Choroid plexus epithelial cell (primary cell): ENCODE measurements at regions not wholly inside any gene's neighbourhood (a gene's known extent, or its start where the extent isn't known, plus 50 kb on each side); places are given as distances from the start of the nearest gene placed in this dataset.

Experiments
- DNase-seq: peaks from one replicate; pipeline ENCODE4 v3.0.0-alpha.2; 2010; ENCODE audit warnings: low read depth
- H3K4me3 ChIP-seq: 2 replicates; pipeline ENCODE4 v1.5.1; 2011; ENCODE audit warnings: low read depth, mild to moderate bottlenecking, control low read depth, low read length, moderate library complexity
- TF ChIP-seq, protein P1 (sequence below): conservative IDR thresholded peaks from 2 replicates; pipeline ENCODE4 v1.5.1; 2011; ENCODE audit warnings: low read depth, mild to moderate bottlenecking, control low read depth, inconsistent platforms, low read length, moderate library complexity

DNA sequence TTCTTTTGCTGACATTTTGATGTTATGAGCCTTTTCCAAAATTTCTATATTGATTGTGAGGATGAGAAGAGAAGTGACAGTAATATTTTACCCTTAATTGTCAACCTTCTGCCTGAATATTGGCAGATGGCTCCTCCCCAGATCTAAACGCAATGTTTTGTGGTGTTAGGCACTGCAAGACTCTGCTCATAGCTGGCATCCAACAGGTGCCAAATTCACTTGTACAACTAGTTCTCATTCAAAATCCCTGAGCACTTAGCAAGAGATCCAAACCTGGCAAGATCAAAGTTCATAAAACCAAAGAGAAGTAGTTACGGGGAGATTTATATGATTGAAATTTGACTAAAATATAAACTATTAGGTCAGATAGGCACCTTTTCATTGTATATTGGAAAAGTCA is 901.7 kb upstream of the INTU start:
- DNase-seq: no peak
- H3K4me3 ChIP-seq: no peak overlapping the region
- TF ChIP-seq, protein P1, sequence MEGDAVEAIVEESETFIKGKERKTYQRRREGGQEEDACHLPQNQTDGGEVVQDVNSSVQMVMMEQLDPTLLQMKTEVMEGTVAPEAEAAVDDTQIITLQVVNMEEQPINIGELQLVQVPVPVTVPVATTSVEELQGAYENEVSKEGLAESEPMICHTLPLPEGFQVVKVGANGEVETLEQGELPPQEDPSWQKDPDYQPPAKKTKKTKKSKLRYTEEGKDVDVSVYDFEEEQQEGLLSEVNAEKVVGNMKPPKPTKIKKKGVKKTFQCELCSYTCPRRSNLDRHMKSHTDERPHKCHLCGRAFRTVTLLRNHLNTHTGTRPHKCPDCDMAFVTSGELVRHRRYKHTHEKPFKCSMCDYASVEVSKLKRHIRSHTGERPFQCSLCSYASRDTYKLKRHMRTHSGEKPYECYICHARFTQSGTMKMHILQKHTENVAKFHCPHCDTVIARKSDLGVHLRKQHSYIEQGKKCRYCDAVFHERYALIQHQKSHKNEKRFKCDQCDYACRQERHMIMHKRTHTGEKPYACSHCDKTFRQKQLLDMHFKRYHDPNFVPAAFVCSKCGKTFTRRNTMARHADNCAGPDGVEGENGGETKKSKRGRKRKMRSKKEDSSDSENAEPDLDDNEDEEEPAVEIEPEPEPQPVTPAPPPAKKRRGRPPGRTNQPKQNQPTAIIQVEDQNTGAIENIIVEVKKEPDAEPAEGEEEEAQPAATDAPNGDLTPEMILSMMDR: no peak

GRCh38 chr4:126733301-126733700 is 899.5 kb upstream of the INTU start:
- peak; percentile 35 for DNase-seq
- TF ChIP-seq, protein P1: no peak
- H3K4me3 ChIP-seq: no peak overlapping the region

DNA sequence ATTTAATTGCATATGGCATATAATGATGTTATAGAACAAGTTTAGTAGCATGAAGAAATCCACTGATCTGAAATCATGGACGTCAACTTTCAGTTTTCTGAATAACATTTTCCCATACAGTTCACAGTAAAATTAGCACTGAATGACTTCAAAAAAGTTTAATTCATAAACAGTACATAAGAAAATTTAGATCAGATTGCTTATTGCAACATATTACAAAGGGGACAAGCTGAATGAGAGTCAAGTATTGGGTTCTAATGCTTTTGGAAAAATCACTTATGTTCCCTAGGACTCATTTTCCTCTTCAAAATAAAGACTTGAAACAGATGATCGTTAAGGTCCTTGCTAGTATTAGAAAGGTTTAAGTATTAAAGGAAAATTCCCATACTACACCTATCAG is 898.3 kb upstream of the INTU start:
- TF ChIP-seq, protein P1: no peak
- DNase-seq: no peak
- H3K4me3 ChIP-seq: no peak overlapping the region

DNA sequence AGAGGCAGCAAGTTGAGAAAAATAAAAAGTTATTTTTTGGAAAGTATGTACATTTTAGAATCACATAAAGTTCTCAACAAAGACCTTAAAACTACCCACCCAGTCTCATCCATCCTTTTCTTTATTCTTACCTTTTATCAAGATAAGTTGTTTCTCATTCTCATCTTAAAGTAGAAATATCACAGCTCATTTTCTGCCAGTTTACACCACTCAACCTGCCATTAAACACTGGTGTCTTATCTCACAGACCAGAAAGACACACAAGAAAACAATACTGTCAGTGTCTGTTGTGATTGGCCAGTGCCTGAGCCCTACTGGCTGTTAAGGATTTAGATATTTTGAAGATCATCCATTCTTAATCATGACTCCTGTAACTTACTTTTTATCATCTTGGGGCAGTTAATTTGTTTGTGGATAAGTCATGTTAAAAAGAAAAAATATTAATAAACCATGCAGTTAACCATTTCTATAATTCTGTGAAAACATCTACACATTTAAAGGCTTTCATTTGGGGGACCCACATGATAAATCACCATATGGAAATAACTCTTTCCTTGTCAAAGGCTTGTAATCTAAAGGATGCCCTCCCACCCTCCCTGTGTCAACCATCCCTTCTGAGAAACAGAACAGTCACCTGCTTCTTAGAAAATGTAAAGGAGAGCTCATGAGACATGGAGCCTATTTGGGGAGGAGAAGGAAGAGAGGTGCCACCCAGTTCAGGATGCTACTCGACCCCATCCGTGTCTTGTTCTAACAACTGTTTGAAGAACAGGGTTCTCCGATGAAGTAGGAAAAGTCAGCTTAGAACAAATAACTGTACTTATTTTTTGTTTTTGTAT is 897.2 kb upstream of the INTU start:
- no peak overlapping the region for H3K4me3 ChIP-seq
- TF ChIP-seq, protein P1: no peak
- no peak for DNase-seq

DNA sequence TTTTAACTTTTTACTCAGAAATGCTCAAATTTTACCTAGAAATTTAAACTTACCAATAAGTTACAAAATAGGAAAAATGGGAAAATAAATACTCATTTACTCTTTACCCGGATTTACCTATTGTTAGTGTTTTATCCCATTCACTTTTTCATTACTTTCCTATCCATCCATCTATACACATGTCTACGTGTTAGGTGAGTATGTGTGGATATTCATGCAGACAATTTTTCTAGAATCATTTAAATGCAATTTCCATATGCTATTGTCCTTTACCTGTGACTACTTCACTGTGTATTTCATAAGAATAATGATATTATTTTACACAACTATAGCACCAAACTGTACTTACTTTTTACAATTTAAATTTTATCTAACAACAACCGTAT is 896.6 kb upstream of the INTU start:
- H3K4me3 ChIP-seq: no peak overlapping the region
- DNase-seq: no peak
- TF ChIP-seq, protein P1: no peak

DNA sequence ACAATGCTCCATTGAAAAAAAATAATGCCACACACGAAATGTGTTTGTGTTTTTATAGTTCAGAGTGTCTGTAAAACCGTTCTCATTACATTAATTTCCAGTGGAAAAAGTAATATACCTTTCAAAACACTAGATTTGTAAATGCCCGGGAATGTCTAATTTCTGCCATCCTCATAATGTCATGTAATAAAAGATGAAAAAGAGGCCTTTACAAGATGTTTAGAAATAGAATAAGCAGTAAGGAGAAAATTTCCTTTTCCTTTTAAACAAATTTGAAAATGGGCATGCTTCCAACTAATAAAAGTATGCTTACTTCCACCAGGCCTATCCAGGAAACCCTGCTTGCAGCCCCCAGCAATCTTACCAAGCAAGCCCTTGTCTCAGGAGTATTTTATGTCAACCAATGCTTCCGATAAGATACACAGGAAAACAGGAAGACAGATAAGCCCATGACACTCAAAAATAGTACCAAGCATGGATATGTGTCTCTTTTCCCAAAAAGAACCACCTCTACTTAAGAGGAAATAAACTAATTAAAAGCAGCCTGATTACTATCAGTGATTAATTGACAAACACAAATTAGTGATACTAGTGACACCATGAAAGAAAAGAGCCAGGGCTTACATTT is 894.7 kb upstream of the INTU start:
- no peak overlapping the region for H3K4me3 ChIP-seq
- DNase-seq: no peak
- TF ChIP-seq, protein P1: no peak
